Hepatocyte (in vitro differentiated cells): ENCODE measurements at regions not wholly inside any gene's neighbourhood (a gene's known extent, or its start where the extent isn't known, plus 50 kb on each side); places are given as distances from the start of the nearest gene placed in this dataset.

ENCODE experiments used
- DNase-seq: peaks from one replicate; pipeline ENCODE4 v3.0.0-alpha.2; 2016; ENCODE audit warnings: low spot score
- H2AFZ ChIP-seq: fragments of 200-600 bp; sonication (generic); 2 replicates; pipeline ENCODE4 v1.6.0; 2016; ENCODE audit warnings: antibody characterized with exemption, mild to moderate bottlenecking
- H3K27ac ChIP-seq: fragments of 200-600 bp; sonication (generic); 2 replicates; pipeline ENCODE4 v1.5.1; 2016; ENCODE audit warnings: mild to moderate bottlenecking
- H3K27me3 ChIP-seq: fragments of 200-600 bp; sonication (generic); 2 replicates; pipeline ENCODE4 v1.6.1; 2016
- H3K36me3 ChIP-seq: fragments of 200-600 bp; sonication (generic); replicated peaks from 2 replicates; pipeline ENCODE4 v1.5.1; 2016; ENCODE audit warnings: low read depth; ENCODE audit not compliant: insufficient read depth
- H3K4me1 ChIP-seq: fragments of 200-600 bp; sonication (generic); 2 replicates; pipeline ENCODE4 v1.5.1; 2016; ENCODE audit warnings: mild to moderate bottlenecking, moderate library complexity; ENCODE audit not compliant: insufficient read depth
- H3K4me2 ChIP-seq: fragments of 200-600 bp; sonication (generic); 2 replicates; pipeline ENCODE4 v1.6.0; 2016
- H3K4me3 ChIP-seq: fragments of 200-600 bp; sonication (generic); 2 replicates; pipeline ENCODE4 v1.5.1; 2016; ENCODE audit warnings: mild to moderate bottlenecking
- H3K79me2 ChIP-seq: fragments of 200-600 bp; sonication (generic); 2 replicates; pipeline ENCODE4 v1.6.0; 2017; ENCODE audit warnings: mild to moderate bottlenecking
- H3K9me2 ChIP-seq: fragments of 200-600 bp; sonication (generic); replicated peaks from 2 replicates; pipeline ENCODE4 v1.6.0; 2017; ENCODE audit warnings: mild to moderate bottlenecking; ENCODE audit not compliant: insufficient read depth
- H3K9me3 ChIP-seq: fragments of 200-600 bp; sonication (generic); 2 replicates; pipeline ENCODE4 v1.5.1; 2016; ENCODE audit warnings: low read depth, mild to moderate bottlenecking
- H4K20me1 ChIP-seq: fragments of 200-600 bp; sonication (generic); 2 replicates; pipeline ENCODE4 v1.6.0; 2016; ENCODE audit warnings: mild to moderate bottlenecking; ENCODE audit not compliant: insufficient read depth, poor library complexity, severe bottlenecking
- EZH2 ChIP-seq: fragments of 200-600 bp; sonication (generic); IDR thresholded peaks from 2 replicates; pipeline ENCODE4 v1.6.1; 2016; ENCODE audit warnings: antibody characterized with exemption, mild to moderate bottlenecking, borderline replicate concordance
- EZH2phosphoT487 ChIP-seq: fragments of 200-600 bp; sonication (generic); IDR thresholded peaks from one replicate; pipeline ENCODE4 v1.6.1; 2018; ENCODE audit warnings: antibody characterized with exemption, mild to moderate bottlenecking, low read depth, moderate library complexity; ENCODE audit not compliant: unreplicated experiment, severe bottlenecking
- WGBS: methylation state at CpG from one replicate; pipeline ENCODE4 v1.1.6; 2016; ENCODE audit warnings: low lambda C conversion rate; ENCODE audit errors: missing lambda C conversion rate; 5-methylcytosine and 5-hydroxymethylcytosine counted together
- TF ChIP-seq, protein P1 (sequence below): fragments of 200-600 bp; sonication (generic); IDR thresholded peaks from 2 replicates; pipeline ENCODE4 v1.5.1; 2016; ENCODE audit warnings: antibody characterized with exemption, mild to moderate bottlenecking; ENCODE audit not compliant: poor library complexity

DNA sequence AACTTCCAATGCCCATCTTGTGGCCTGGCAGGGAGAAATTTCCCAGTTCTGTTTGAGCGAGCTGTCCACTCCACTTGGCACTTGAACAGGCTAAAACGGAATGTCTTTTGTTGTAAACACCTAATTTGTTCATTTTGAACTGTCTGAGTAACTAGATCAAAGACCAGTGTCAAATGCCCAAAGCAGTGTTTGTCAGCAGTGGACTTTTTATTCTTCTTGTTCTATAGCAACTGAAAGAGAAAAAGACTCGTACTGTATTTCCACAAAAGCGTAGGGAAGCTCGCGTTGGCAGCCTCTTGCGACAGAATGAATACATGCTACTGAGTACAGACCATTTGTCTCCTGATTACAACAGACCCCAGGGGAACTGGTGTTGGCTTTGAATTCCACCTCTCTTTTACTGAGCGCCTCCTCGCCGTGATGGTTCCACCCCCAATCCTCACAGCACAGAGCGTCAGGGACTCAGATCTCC is 601.8 kb upstream of the ZNF608 start:
- DNase-seq, result peak; percentile 5
- Histone ChIP-seq H3K27me3 (no peaks in the 10 kb centered on the region), H4K20me1 (no peaks in the 10 kb centered on the region), H3K9me2 (no peaks in the 10 kb centered on the region), H3K36me3 (no peaks in the 10 kb centered on the region), H2AFZ (no peak overlapping the region), H3K4me2 (peak overlapping the region; percentile 47), H3K79me2 (no peaks in the 10 kb centered on the region), H3K4me1 (peaks cover 6% of the 10 kb centered on the region), H3K4me3 (no peak overlapping the region), H3K27ac (no peak overlapping the region), H3K9me3 (no peaks in the 10 kb centered on the region)
- WGBS, result 50% methylated on average over 11 of the region's 11 CpGs
- TF ChIP-seq EZH2phosphoT487 (no peak), EZH2 (no peak)
- TF ChIP-seq, protein P1, sequence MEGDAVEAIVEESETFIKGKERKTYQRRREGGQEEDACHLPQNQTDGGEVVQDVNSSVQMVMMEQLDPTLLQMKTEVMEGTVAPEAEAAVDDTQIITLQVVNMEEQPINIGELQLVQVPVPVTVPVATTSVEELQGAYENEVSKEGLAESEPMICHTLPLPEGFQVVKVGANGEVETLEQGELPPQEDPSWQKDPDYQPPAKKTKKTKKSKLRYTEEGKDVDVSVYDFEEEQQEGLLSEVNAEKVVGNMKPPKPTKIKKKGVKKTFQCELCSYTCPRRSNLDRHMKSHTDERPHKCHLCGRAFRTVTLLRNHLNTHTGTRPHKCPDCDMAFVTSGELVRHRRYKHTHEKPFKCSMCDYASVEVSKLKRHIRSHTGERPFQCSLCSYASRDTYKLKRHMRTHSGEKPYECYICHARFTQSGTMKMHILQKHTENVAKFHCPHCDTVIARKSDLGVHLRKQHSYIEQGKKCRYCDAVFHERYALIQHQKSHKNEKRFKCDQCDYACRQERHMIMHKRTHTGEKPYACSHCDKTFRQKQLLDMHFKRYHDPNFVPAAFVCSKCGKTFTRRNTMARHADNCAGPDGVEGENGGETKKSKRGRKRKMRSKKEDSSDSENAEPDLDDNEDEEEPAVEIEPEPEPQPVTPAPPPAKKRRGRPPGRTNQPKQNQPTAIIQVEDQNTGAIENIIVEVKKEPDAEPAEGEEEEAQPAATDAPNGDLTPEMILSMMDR, result no peak

DNA sequence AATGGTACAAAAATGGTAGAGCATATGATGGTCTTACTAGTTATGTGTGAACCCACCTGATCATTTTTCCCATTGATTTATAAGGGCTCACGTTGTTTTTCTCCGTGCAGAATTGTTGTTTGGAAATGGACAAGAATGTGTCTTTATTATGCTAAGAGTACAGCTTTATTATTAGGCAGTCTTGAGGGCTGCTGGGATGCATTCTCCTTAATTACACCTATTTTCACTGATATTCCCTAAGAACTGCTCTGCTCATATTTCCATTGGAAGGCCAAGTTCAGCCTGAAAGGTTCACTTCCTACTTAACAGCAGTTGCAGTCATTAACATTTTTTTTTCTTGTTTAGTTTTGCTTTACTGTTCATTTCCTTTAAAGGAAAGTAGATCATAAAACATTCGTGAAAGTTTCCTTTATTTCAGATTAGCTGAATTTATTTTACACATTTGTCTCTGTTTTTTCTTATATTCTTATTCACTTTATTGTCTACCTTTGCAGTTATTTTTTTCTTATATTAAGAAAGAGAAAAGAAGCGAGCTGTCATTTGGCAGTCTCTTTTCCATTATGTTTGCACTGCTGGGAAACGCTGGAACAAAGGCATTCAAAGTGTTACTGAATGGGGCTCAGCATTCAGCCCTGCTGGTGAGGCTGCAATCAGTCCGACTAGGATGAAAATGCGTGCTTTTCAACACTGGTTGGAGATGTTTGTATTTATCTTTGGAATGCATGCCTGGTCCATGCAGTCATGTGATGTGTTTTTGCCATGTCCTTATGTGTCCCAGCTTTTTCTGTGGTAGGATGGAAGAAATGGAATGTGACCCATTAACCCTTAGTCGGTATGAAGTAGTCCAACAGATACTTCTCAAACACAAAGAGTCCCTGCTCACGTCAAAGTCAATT is 602.7 kb upstream of the ZNF608 start:
- H2AFZ ChIP-seq, result no peak overlapping the region
- 34% methylated on average over 9 of the region's 9 CpGs for WGBS
- H3K36me3 ChIP-seq, result no peaks in the 10 kb centered on the region
- no peaks in the 10 kb centered on the region for H3K79me2 ChIP-seq
- H3K9me2 ChIP-seq, result no peaks in the 10 kb centered on the region
- TF ChIP-seq, protein P1, result no peak
- TF ChIP-seq EZH2 (no peak), EZH2phosphoT487 (no peak)
- H4K20me1 ChIP-seq, result no peaks in the 10 kb centered on the region
- H3K4me2 ChIP-seq, result peak overlapping the region; percentile 47
- no peak overlapping the region for H3K27ac ChIP-seq
- H3K4me1 ChIP-seq, result peaks cover 6% of the 10 kb centered on the region
- no peaks in the 10 kb centered on the region for H3K27me3 ChIP-seq
- no peaks in the 10 kb centered on the region for H3K9me3 ChIP-seq
- DNase-seq, result peak; percentile 35
- H3K4me3 ChIP-seq, result no peak overlapping the region

GRCh38 chr5:125357660-125358059 is 611.2 kb upstream of the ZNF608 start:
- Histone ChIP-seq H3K9me2 (no peaks in the 10 kb centered on the region), H2AFZ (no peak overlapping the region), H3K36me3 (no peaks in the 10 kb centered on the region), H3K4me2 (no peak overlapping the region), H3K4me3 (no peak overlapping the region), H3K4me1 (no peaks in the 10 kb centered on the region), H3K27me3 (no peaks in the 10 kb centered on the region), H3K79me2 (no peaks in the 10 kb centered on the region), H3K9me3 (no peaks in the 10 kb centered on the region), H3K27ac (no peak overlapping the region), H4K20me1 (no peaks in the 10 kb centered on the region)
- TF ChIP-seq EZH2phosphoT487 (no peak), EZH2 (no peak)
- TF ChIP-seq, protein P1, result no peak
- DNase-seq, result no peak
